NCI-H345 (cell line): ENCODE measurements at regions not wholly inside any gene's neighbourhood (a gene's known extent, or its start where the extent isn't known, plus 50 kb on each side); places are given as distances from the start of the nearest gene placed in this dataset.
A peak's percentile ranks its signal among the peaks of the same experiment; 100 is the strongest.

Experiments
- DNase-seq: peaks from one replicate; lab custom pipeline; 2025; lab: John Stamatoyannopoulos, UW

DNA sequence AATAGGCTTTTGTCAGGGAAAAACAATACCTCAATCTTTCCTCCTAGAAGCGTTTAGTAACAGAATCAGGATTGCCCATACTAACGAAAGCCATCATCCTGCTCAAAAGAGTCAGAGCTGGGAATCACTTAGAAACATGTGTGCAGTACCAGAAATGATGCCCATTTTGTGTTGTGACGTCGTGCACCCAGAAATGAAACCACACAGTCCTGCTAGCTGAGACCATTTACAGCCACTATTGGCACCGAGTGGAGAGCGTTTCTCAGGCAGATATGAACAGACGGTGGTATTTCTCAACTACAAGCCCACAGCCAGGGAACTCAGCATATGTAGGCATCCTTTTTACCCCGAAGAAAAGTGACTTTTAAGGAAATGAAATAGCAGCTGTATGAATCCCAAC is 284.3 kb upstream of the LRATD1 start:
- DNase-seq = no peak

DNA sequence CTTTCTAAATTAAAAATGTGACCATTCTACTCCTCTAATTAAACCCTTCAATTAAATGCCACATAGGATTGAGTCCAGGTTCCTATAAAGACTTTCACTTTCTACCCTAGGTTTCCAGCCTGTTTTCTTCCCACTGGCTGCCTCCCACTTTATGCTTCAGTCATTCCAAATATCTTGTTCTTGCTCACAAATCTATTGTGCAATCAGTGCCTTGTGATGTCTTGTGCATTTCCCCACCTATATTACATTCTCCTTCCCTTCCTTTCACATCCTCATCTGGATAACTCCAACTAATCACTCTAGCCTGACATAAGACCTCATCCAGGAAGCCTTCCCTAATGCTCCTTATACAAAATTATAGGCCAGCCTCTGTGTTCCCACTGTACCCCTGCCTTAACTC is 281.7 kb upstream of the LRATD1 start:
- no peak for DNase-seq

DNA sequence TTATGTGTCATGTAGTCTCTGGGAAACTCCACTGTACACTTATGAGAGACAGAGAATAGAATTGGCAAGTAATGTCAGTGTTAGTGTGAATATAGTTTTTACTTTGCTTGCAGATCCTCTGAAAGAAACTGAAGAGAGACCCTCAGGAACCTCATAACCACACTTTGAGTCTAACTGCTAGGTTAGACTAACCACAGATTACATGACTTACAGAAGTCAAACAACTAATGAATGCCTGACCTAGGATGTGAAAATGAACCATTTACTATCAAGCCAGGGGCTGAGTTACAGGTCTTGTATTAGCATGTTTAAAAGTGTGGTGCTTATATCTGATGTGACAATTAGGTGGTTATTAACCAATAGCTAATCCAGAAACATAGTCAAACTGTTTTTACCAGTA is 280.4 kb upstream of the LRATD1 start:
- no peak for DNase-seq

DNA sequence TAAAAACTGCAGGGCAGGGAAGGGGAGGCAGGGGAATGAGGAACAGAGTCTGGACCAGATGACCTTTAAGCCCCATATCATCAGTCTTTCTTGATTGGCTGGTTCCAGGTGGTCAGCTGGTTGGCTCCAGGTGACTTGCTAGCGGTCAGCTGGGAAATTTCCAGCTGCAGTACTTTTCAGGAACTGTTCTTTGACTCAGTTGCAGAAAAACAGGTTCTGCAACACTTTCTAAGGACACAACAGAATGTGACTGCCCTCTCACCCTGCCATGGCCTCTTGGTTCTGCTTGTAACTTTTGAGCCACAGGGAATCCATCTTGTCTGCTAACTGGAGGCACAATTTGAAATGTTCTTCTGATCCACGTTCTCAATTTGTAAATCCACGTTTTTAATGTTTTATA is 278.3 kb upstream of the LRATD1 start:
- no peak for DNase-seq

DNA sequence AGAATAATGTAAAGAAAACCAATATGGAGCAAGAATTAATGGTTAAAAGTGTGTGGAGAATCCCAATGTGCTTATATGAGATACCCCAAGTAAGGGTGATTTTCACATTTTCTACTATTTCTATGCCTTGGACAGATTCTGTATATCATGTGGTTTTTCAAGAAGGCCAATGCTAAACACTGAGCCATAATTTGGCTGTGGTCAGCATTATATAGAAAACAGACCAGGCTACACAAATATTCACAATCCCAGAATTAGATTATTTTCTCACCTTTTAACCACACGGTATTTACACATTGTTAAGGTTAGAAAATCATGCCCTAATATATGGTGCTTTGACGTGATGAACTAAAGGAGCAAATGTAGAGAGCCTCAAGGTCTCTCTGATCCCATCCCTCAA is 277.4 kb upstream of the LRATD1 start:
- DNase-seq = no peak

DNA sequence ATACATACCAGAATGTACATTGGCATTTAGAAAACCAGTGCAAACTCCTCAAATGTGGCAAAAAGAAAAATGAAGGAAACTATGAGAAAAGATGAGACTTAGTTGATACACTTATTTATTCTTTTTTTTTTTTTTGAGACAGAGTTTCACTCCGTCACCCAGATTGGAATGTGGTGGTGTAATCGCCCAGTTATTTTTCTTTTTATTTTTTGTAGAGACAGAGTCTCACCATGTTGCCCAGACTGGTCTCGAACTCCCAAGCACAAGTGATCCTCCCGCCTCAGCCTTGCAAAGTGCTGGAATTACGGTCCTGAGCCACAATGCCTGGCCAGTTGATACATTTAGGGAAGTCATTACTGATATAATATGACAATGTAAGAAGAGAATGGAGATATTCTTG is 274.2 kb upstream of the LRATD1 start:
- DNase-seq = no peak

DNA sequence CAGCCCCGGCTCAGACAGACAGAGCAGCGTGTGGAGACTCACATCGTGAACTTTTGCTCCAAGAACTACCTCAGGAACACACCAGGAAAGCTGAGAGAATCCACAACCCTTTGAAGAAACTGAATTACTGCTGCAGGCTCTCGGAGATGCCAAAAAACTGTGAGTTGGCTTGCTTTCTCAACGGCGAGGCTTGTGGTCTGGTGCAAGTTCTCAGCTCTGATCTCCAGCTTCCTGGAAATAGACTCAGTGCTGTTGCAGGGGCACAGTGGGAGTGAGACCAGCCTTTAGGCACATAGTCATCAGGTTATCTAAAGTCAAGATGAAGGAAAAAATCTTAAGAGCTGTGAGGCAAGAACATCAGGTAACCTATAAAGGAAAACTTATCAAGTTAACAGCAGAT is 273.7 kb upstream of the LRATD1 start:
- no peak for DNase-seq

DNA sequence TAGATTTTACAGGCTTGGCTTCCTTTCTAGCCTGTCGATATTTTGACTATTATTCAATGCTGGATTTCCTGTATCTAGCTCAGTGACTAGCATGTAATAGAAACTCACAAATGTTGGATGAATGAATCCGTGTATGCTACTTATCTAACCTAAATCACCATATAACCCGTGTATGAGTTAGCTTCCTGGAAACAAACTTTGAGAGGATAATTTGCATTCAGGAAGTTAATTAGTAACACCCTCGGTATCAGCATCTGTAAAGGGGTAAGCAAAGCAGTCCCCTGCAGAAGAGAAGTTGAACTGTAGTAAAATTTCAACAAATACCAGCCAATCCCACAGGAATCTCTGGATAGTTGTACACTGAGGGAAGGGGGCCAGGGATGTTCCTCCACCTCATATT is 269.4 kb upstream of the LRATD1 start:
- no peak for DNase-seq

DNA sequence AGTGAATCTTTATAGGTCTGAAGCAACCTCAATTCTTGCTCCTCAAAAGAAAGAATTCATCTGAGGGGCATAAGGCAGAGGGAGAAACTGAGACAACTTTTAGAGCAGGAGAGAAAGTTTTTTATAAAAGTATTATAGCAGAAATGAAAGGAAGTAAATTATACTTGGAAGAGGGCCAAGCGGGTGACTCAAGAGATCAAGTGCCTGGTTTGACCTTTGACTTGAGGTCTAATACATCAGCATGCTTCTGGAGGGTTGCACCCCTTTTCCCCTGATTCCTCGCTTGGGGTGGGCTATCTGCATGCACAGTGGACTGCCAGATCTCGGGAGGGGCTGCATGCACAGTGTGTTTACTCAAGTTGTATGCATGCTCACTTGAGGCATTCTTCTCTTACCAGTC is 268.5 kb upstream of the LRATD1 start:
- no peak for DNase-seq

DNA sequence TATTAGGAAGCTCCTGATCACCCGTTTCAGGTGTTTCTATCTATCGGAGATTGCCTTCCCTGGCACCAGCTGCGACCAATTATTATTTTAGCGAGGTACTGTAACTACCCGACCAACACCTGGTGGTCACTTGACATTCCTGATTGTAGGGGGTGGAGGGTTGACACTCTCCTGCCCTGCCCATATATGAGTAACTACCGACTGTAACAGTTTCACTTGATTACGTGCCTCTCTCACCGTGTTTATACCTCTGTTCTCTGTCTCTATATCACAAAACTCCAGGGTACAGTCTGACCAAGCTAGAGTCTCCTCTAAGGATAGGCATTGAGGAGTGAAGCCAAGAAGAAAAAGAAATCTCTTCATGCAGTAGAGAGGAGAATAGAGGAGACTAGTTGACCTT is 268.0 kb upstream of the LRATD1 start:
- no peak for DNase-seq

DNA sequence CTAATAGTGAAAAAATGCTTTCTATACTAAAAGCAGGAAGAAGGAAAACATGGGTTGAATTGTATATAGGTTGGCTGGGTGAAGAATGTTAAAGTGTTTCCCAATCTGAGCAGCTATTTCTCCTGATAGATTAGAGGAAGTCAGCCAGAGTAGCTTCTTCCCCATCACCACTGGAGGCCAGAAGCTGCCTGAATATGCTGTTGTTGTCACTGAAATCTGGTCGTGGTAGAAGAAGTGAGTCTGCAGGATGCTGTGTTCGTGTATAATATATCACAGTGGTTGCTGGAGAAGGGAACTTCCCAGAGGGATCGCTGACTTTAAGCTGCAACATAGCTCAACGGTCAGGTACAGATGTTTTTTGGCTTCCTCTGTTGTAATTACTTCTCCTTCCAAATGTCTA is 247.5 kb upstream of the LRATD1 start:
- no peak for DNase-seq

DNA sequence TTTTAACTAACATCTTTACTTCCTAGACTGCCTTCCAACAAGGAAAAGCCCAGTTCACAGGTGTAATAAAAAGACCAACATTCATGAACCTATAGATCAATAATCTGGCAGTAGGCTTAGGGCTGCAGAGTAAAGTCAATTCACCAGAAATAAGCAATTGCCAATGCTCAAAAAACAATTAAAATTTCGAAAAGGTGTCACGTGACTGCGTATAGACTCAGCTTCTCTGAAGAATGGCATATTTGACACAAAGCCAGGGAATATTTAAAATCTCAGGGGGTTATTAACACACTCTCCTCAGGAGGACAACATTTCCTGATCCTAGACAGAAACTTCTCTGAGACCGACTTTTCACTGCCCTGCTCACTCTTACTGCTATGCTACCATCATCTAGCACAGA is 245.2 kb upstream of the LRATD1 start:
- DNase-seq = no peak

DNA sequence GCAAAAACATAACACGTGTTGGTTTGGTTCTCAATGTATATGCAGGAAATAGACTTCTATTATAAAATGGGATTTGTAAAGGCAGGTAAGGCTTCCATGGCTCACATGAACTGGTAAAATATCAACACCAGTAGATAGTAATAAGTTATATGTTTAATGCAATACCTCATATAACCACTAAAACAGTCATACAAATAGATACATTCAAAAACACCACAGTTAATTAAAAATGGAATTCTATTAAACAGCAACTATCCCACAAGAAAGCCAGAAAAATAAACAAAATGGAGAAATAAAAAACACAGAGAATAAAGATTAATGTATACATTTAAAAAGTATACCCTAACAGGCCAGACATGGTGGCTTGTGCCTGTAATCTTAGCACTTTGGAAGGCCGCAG is 243.8 kb upstream of the LRATD1 start:
- DNase-seq = no peak

DNA sequence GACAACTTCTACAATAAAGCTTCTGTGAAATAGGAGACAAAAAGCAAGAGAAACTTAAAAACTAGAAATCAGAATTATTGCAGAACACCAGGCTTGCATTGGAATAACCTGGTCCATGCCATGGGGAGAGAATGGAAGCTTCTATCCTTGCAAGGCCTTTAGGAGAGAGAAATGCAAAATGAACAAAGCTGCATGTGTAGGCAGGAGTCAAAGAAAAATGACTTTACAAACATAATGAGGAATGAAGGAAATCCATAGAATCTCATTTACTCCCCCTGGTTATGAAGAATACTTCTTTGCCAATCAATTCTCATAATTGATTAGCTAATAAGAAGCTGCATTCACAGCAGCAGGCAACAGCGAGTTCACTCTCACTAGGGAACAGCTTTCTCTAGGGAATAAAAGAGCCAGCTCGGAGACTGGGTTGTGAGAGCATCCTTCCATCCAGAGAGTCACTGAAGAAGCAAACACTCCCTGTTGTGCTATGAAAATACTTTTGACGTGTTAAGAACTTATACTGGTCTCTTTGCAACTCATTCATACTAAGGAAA is 235.9 kb upstream of the LRATD1 start:
- no peak for DNase-seq

DNA sequence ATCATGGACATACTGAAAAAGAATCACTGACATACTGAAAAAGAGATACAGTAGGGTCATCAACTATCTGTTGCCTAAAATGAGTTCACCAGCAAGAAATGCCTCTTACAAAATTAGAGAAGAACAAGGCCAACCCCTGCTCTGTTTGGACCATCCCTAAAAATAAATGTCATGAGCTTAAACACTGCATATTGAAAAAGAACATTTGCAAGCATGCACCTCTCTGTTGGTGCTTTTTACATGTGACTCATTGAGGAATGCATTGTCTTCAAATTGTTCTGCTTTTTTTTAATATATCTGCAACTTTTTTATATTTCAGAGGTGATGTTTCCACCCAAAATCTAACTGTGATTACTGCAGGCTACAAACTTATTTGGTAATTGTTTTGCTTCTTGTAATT is 233.9 kb upstream of the LRATD1 start:
- no peak for DNase-seq

DNA sequence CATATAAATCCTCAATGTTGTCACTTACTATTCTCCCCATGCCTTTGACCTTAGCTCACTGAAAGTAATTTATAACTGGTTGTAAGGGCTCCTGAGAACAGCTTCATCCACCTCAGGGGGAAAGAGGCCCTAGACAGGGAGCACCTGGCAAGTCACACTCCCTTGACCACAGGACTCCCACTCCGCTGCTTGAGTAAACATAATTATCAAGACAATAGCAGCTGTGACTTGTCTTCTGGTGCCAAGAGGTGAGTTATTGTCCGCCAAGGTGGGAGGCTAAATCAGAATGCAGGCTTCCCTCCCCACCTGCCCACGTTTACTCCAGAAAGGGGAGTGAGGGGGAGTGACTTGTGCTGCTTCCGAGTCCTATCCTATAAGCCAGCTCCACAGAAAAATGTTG is 230.6 kb upstream of the LRATD1 start:
- peak; percentile 93 for DNase-seq

DNA sequence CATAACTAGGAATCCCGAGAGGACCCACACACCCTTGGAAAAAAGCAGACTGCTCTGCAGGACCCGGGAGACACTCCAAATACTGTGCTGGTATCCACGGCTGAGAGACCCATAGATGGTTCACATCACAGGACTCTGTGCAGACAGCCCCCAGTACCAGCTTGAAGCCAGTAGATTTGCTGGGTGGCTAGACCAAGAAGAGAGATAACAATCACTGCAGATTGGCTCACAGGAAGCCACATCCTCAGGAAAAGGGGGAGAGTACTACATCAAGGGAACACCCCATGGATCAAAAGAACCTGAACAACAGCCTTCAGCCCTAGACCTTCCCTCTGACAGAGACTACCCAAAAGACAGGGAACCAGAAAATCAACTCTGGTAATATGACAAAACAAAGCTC is 223.8 kb upstream of the LRATD1 start:
- DNase-seq = no peak

DNA sequence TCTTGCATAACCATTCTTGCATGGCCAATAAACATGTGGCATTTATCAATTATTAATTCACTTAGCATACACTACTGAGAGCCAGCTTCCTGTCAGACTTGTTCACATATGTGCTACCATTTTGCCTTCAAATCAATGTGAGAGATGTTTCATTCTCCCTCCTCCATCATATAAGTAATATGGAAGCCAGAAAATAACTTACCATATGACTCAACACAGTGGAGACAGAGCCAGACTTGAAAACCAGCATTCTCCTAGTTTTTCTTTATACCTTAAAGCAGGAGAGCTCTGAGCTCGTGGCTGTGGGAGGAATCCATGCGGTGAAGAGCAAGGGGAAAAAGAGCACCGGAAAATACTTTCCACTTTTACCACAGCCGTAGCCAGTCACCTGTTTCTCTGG is 215.0 kb upstream of the LRATD1 start:
- no peak for DNase-seq

DNA sequence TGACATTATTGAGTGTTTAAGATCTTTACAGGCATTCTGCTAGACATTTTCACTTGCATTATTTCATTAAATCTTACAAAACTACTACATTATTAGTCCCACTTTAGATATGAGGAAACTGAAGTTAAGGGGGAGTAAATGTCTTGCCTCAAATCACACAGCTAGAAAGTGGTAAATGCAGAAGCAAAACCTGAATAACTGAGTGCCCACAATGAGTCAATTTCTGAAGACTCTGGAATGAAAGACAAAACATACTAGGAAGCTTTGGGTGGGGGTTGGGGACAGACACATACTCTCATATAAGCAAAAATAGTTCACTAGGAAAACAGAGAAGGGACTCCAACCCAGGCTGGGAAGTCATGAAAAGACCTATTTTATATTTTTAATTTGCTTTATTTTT is 214.4 kb upstream of the LRATD1 start:
- DNase-seq = no peak

DNA sequence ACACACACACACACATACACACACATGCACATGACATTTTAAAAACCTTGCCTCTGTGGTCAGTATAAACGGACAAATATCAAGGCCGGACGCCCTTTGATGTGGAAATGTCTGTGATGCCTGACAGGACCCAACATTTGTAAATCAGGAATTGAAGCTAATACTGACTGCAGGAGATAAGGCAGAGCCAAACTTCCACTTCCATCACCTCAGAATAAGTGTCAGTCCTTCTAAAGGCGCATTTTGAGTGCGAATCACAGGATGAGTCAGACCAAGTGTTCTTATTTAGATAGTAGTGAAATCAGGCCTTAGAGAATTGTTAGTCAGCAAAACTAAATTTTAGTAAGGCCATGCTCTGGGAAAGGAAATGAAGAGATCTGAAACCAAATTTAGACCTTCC is 211.7 kb upstream of the LRATD1 start:
- no peak for DNase-seq

DNA sequence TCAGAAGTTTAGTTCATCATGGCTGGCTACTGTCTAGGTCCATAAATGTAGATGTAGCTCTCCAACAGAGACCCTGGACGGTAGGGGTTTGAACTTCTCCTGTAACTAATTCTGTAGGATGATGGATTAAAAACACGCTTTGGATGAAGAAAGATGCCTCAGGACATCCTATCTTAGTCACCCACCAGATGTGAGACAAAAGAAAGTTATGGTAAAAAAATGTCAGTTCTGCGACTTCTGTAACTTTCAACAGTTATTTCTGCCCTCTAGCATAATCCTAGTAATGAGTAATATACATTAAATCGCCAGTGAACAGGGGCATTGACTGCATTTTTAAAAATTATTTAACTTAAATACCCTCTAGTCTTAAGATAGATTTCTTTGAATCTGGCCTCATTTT is 210.1 kb upstream of the LRATD1 start:
- DNase-seq = no peak

DNA sequence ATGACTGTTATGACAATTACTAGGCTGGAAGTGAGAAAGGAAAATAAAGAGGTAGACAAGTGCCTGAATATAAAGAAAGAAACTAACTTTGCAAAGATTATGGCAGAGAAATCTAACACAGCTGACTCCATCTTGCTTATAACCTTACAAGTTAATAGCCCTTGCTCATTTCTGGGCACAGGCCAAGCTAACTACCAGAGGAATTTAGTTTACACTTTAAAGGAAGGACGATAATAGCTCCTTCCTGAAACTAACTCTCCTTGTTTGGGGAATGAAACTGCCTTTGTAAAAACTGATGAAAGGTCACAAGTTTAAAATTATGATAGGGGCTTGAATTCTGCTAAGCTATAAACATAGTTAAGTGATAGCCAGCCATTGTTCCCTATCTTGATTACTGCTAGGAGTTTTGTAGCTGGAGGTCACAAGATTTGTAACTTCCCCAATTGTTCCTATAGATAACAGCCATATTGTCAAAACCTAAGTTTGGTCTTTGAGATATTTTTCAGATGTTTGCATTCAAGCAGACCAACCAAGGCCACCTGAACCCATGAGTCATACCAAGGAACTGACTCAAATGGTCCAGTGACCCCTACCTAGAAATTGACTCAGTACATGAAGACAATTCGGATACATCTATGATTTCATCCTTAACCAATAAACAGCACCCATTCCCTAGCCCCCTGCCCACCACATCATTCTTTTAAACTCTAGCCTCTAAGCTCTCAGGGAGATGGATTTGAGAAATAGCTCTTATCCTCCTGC is 209.2 kb upstream of the LRATD1 start:
- DNase-seq = no peak

DNA sequence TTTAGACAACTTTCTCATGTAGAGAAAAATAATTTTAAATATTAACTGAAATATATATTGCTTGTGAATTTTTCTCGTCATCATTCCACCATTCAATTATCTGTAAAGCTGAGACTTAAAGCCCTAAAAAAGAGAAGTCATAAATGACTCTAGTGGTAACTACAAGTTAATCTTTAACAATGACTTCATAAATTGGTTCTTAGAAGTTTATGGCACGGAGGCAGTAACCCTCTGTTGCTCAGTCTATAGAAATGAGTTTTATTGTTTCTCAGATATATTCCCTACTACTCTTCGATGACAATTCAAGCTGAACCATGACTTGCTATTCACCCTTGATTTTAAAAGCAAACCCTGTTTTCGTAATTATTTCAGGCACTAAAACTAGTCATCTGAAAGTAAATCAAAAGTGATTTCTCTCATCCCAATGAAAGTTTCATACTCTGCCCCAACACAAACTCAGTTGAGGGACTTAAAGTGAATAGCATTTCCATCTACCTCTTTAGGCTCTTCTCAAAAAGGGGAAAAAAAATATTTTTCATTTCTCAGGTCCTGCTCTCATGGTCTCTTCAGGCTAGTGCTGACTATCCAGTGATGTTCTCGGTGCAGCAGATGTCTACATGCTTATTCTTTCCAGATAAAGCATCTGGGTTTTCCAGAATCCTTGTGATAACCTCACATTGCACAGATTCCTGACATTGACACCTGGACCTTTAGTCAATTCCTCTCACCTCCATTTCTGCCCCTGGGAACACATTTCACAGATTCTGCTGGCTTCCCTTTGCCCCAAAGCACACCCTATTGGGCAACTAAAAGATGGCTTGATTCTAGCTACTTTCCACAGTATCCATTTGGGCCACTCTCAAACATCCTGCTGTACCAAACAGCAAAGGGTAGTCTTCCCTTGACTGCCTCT is 207.8 kb upstream of the LRATD1 start:
- no peak for DNase-seq
